Peyer's patch (tissue), 4 donors: ENCODE measurements at regions not wholly inside any gene's neighbourhood (a gene's known extent, or its start where the extent isn't known, plus 50 kb on each side); places are given as distances from the start of the nearest gene placed in this dataset.

ENCODE experiments used
- POLR2A ChIP-seq, 2 donors: fragments of 450-650 bp; IDR thresholded peaks; one replicate each; pipeline ENCODE4 v1.5.1; 2017; ENCODE audit warnings: antibody characterized with exemption in 2 of 2, mild to moderate bottlenecking in 2 of 2, moderate library complexity in 2 of 2
- TF ChIP-seq, protein P1 (sequence below), 6 experiments: fragments of 450-650 bp in 4 of 6; fragments of 200-600 bp in 2 of 6; sonication (generic) in 1 of 6; IDR thresholded peaks; one replicate each; pipeline ENCODE4 v1.5.1; 2017 to 2019; ENCODE audit warnings: antibody characterized with exemption in 6 of 6, mild to moderate bottlenecking in 3 of 6, moderate library complexity in 1 of 6

DNA sequence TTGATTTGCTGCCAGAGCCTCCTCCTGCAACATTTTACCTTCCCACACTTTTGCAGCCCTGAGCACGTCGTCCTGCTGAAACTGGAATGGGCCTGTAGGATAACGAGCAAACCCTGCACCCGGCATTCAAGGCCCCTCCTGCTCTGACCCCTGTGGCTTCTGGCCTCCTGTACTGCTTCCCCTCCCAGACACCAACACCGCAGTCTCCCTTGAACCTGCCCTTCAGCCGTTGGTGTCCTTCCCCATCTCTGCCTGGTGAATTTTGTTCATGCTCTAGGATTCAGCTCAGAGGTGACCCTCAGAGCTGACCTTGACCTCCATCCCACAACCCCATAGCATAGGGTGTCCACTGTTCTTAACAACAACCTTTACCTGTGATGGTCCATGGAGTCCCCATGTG is 535.1 kb downstream of the MATN1 start:
- TF ChIP-seq, protein P1, sequence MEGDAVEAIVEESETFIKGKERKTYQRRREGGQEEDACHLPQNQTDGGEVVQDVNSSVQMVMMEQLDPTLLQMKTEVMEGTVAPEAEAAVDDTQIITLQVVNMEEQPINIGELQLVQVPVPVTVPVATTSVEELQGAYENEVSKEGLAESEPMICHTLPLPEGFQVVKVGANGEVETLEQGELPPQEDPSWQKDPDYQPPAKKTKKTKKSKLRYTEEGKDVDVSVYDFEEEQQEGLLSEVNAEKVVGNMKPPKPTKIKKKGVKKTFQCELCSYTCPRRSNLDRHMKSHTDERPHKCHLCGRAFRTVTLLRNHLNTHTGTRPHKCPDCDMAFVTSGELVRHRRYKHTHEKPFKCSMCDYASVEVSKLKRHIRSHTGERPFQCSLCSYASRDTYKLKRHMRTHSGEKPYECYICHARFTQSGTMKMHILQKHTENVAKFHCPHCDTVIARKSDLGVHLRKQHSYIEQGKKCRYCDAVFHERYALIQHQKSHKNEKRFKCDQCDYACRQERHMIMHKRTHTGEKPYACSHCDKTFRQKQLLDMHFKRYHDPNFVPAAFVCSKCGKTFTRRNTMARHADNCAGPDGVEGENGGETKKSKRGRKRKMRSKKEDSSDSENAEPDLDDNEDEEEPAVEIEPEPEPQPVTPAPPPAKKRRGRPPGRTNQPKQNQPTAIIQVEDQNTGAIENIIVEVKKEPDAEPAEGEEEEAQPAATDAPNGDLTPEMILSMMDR (IDR thresholded peaks at IDR 0.05): no peak
- no peak for TF ChIP-seq POLR2A (IDR thresholded peaks at IDR 0.05)
